Mucosa of descending colon (tissue), 3 donors: ENCODE measurements at regions not wholly inside any gene's neighbourhood (a gene's known extent, or its start where the extent isn't known, plus 50 kb on each side); places are given as distances from the start of the nearest gene placed in this dataset.
"Not testable (repeated sequence)": the region's sequence is repeated elsewhere in the genome, so short reads cannot be mapped to it uniquely, and the experiment has no call there.

Source experiments
- ATAC-seq: fragments of 200-7000 bp; cut with Tn5 transposase; one replicate; pipeline ENCODE4 v1.9.1; 2020; ENCODE audit warnings: mild to moderate bottlenecking, moderate library complexity
- DNase-seq, 3 donors: peaks; one replicate each; pipeline ENCODE4 v3.0.0-alpha.2; 2020
- H3K36me3 ChIP-seq: fragments of 200-600 bp; one replicate; pipeline ENCODE4 v1.8.0; 2021; ENCODE audit warnings: low read depth, mild to moderate bottlenecking
- H3K4me1 ChIP-seq: fragments of 200-600 bp; one replicate; pipeline ENCODE4 v1.8.0; 2021; ENCODE audit warnings: low read depth, mild to moderate bottlenecking
- H3K4me3 ChIP-seq: fragments of 200-600 bp; one replicate; pipeline ENCODE4 v1.8.0; 2021; ENCODE audit warnings: mild to moderate bottlenecking
- H3K9me3 ChIP-seq: fragments of 200-600 bp; one replicate; pipeline ENCODE4 v1.8.0; 2021; ENCODE audit warnings: mild to moderate bottlenecking
- intact Hi-C, 2 donors: fragments of 100-400 bp; cut with DNase I in 1 of 2; cut with micrococcal nuclease in 1 of 2; formaldehyde crosslinking; loops; one replicate each; pipeline versions ENCODE4 v1.11.0 to v1.11.1; 2022; cut with DNase I, micrococcal nuclease
- TF ChIP-seq, protein P1 (sequence below): fragments of 200-600 bp; IDR thresholded peaks from one replicate; pipeline ENCODE4 v1.8.0; 2022; ENCODE audit warnings: antibody characterized with exemption, mild to moderate bottlenecking
- donor health status: DM: no; HTN: no; CAD: no; lungs with moderate emphysema.
- donor health status: DM: no; HTN: no; CAD: no.
- donor health status: DM: no; HTN: yes; CAD: no.

DNA sequence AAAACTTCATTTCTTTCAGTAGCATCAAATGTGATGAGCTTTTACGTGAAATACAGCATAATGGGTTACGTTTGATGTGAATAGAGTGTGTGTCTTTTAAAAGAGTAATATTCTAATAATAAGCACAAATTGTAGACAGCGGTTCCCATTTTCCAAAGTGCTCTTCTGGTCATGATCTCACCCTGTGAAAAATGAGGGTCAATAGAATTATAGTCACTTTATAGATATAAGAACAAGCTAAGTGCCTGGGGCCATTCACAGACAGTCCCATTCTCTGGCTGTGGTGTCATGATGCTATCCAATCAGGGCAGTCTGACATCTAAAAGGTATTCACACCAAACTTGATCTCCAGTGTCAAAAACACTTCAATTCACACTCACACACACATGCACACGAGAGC is 830.8 kb upstream of the AUTS2 start:
- H3K4me1 ChIP-seq: no peaks in the 10 kb centered on the region
- TF ChIP-seq, protein P1, sequence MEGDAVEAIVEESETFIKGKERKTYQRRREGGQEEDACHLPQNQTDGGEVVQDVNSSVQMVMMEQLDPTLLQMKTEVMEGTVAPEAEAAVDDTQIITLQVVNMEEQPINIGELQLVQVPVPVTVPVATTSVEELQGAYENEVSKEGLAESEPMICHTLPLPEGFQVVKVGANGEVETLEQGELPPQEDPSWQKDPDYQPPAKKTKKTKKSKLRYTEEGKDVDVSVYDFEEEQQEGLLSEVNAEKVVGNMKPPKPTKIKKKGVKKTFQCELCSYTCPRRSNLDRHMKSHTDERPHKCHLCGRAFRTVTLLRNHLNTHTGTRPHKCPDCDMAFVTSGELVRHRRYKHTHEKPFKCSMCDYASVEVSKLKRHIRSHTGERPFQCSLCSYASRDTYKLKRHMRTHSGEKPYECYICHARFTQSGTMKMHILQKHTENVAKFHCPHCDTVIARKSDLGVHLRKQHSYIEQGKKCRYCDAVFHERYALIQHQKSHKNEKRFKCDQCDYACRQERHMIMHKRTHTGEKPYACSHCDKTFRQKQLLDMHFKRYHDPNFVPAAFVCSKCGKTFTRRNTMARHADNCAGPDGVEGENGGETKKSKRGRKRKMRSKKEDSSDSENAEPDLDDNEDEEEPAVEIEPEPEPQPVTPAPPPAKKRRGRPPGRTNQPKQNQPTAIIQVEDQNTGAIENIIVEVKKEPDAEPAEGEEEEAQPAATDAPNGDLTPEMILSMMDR: no peak
- H3K36me3 ChIP-seq: no peaks in the 10 kb centered on the region
- DNase-seq (no peak), ATAC-seq (no peak)
- no peak overlapping the region for H3K4me3 ChIP-seq
- peaks cover 24% of the 10 kb centered on the region for H3K9me3 ChIP-seq
- intact Hi-C loops: no loop called here

DNA sequence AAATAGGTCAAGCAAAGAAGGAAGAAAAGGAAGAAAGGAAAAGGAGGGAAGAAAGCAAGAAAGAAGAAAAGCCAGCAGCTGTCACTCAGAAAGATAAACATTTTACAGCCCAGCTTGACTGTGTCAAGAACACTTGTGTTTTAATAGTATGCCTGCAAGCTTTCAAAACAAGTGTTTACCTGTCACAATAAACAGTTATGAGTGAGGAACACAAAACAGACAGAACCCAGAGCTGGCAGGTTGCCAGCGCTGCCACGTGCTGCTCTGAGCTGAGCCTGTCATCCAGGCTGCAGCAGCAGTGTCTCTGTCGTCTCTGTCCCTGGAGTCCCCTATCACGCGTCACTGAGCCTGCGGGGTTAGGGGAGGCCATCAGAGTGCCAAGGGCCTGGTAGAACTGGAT is 827.6 kb upstream of the AUTS2 start:
- H3K4me1 ChIP-seq: no peaks in the 10 kb centered on the region
- TF ChIP-seq, protein P1: no peak
- intact Hi-C loops: no loop called here
- no peak for DNase-seq
- ATAC-seq: no peak
- H3K9me3 ChIP-seq: peaks cover 29% of the 10 kb centered on the region
- no peaks in the 10 kb centered on the region for H3K36me3 ChIP-seq
- no peak overlapping the region for H3K4me3 ChIP-seq

DNA sequence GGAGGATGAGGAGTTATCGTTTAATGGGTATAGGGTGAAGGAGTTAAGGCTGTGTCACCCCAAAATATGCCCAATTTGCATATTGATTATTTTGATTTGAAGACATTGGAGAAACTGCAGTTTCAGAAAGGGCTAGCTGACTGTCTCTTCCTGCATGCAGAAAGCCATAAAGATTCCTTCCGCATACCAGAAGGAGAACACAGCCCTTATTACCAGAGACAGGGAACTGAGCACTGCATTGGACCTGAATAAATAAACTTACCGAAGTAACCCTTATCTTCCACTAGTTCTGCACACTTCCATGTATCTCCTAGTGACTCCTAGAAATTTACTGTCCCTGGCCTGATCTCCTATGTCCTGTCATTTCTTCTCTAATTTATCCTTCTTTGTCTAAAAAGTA is 821.9 kb upstream of the AUTS2 start:
- Histone ChIP-seq H3K9me3 (peaks cover 35% of the 10 kb centered on the region), H3K36me3 (no peaks in the 10 kb centered on the region), H3K4me1 (no peaks in the 10 kb centered on the region), H3K4me3 (no peak overlapping the region)
- TF ChIP-seq, protein P1: no peak
- ATAC-seq (no peak), DNase-seq (no peak)
- intact Hi-C loops: no loop called here

DNA sequence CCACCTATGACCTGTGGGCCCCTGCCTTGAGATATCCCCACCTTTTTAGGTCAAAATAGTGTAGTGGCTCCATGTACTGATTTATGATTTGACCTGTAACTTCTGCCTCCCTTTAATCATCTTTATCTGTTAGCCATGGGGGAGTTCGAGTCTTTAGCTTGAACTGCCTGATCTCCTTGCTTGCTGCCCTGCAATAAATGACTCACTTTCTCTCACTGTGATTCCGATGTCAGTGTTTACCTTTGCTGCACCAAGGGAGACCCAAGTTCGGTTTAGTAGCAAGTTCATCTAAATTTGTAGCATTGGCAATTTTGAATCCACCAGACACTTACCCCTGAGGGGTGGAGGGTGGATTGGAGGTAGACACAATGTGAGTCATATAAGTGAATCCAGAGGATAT is 814.6 kb upstream of the AUTS2 start:
- TF ChIP-seq, protein P1: no peak
- Histone ChIP-seq H3K4me1 (no peaks in the 10 kb centered on the region), H3K4me3 (no peak overlapping the region), H3K9me3 (peaks cover 29% of the 10 kb centered on the region), H3K36me3 (no peaks in the 10 kb centered on the region)
- no peak for ATAC-seq
- intact Hi-C loops: no loop called here
- DNase-seq: no peak

DNA sequence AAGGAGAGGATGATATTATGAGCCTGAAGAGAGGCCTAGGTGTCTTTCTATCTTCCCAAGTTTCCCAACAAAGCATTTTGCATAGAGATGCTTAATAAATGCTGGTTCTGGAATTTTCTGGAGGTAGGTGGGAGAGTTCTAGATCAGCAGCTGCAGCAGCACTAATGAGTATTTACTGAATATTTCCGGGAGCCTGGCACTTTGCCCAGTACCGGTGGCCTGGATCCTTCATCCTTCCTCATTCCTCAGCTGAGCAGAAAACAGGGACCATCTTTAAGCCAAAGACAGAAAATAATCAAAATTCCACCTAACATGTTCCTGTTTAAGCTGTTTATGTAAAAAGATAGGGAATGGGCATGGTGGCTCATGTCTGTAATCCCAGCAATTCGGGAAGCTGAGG is 813.2 kb upstream of the AUTS2 start:
- Histone ChIP-seq H3K36me3 (no peaks in the 10 kb centered on the region), H3K9me3 (peaks cover 28% of the 10 kb centered on the region), H3K4me3 (no peak overlapping the region), H3K4me1 (no peaks in the 10 kb centered on the region)
- TF ChIP-seq, protein P1: no peak
- DNase-seq: no peak
- no peak for ATAC-seq
- intact Hi-C loops: no loop called here

DNA sequence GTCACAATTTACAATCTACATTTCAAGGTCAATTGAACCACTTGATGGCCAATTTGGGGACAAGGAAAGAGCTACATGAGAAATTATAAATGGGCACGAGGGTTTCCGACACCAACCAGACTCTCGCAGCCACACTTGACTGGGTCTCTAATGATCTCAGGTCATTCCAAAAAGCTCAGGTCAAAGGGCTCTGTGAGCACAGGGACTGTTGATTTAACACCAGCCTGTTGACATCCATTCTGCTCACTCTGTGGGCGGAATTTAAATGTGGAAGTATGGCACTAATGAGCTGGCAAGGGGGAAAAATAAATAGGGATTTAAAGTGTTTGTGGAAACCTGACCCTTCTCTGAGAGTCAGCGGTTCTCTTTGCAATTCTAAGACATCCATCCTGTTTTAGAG is 810.7 kb upstream of the AUTS2 start:
- Histone ChIP-seq H3K36me3 (no peaks in the 10 kb centered on the region), H3K9me3 (peaks cover 31% of the 10 kb centered on the region), H3K4me3 (no peak overlapping the region), H3K4me1 (no peaks in the 10 kb centered on the region)
- ATAC-seq (no peak), DNase-seq (no peak)
- intact Hi-C loops: no loop called here
- TF ChIP-seq, protein P1: no peak

DNA sequence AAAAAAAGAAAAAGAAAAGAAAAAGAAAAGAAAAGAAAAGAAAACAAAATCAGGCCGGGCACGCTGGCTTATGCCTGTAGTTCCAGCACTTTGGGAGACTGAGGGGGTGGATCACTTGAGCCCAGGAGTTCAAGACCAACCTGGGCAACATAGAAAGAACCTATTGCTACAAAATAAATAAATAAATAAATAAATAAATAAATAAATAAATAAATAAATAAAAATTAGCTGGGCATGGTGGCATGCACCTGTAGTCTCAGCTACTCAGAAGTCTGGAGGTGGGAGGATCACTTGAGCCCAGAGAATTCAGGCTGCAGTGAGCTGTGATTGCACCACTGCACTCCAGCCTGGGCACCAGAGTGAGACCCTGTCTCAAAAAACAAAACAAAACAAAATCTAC is 809.7 kb upstream of the AUTS2 start:
- H3K4me3 ChIP-seq, DNase-seq, intact Hi-C loops, H3K4me1 ChIP-seq, H3K36me3 ChIP-seq, ATAC-seq: not testable (repeated sequence)
- H3K9me3 ChIP-seq: peaks cover 35% of the 10 kb centered on the region
